Eye (tissue), 1 donor: ENCODE measurements at regions not wholly inside any gene's neighbourhood (a gene's known extent, or its start where the extent isn't known, plus 50 kb on each side); places are given as distances from the start of the nearest gene placed in this dataset.

Experiments used
- DNase-seq: peaks from one replicate; pipeline ENCODE4 v3.0.0-alpha.2; 2015

DNA sequence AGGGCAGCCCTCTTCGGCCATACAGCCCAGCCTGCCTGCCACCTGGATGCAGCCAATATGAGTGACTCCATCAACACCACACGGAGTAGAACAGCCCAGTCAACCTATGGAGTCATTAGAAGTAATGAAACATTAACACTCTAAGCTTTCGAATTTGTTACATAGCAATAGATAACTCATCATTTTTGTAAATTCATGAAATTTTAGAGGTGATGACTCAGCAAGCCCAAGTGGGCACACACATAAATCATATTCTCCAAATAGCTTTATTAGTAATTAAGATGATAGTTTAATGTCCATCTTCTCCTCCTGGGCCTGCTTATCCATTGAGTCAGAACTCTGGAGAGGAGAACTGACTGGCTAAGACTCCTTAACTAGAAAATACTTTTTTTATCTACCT is 335.0 kb upstream of the KCNH8 start:
- no peak for DNase-seq

DNA sequence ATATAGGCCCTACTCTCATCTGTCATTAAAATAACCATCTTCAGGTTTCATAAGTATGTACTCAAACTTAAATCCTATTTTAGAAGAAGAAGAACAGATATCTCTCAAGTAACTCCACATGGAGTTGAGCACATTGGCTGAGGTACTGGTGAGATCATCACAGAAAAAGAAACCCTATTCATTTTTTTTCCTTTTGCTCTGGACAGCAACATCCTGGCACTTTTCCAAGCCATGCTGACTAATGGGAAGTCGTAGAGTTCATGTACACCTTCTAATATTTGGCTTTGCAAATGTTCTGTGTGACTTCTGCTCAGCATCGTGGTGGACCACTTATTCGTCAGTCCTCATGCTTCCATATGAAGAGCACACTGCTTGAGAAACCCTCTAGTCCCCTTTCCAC is 336.0 kb upstream of the KCNH8 start:
- no peak for DNase-seq

DNA sequence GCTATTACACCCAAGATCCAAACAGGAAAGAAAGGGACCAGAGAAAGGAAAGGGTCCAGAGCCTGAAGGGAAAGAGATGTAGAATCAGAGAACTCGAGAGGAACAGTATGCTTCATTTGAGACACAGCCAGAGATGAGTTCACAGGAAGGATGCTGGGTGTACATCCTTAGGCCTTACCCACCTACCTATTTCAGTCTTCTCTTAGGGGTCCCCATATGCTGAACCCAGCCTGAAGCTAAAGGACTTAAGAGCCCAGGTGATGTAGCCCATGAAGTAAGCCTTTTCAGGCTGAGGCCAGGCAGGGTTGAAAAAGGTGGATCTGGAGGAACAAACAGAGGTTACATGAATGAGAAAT is 338.0 kb upstream of the KCNH8 start:
- no peak for DNase-seq

DNA sequence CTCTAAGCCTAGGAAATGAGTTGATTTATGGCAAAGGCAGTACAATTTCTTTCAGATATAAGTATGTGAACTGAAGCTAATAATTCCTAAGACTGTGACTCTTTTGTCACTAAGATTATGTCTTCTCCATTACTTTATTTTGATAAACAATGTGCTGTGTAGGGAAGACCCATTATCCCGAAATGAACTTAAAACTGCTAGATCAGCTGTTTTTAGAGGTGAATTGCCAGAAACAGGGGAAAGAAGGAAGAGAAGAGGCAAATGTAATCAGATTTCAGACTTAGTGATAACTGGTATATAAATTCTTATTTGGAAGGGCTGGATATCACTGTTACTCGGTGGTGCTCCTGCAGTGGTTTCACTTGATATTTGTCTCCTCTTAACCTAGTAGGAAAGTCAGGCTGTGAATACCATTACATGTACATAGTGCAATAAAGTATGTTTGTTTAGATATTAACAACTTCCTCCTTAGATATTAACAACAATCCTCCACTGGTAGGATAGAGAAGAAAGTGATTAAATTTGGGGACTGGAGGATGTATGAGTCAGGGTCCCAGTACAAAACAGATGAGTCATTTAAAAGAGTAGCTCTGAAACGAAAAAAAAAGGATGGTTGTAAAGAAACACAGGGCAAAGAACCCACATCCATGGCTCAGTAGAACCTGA is 338.5 kb upstream of the KCNH8 start:
- no peak for DNase-seq

DNA sequence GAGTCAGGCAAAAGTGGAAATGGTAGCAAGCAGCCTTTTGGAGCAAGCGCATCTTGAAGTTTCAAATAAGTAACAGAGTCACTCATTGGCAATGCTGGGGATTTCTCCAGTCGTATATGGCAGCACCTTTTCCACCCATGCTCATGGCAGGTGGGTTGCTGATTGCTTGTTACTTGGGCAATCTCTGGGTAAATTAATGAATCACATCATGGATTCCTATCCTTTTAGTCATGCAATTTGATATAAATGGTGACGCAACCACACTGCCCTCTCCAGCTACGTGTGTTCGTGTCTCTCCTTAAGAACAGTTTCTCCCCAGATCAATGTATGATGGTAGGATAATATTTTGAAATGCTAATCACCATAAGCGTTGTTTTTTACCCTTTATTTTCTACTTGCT is 339.9 kb upstream of the KCNH8 start:
- DNase-seq: no peak

DNA sequence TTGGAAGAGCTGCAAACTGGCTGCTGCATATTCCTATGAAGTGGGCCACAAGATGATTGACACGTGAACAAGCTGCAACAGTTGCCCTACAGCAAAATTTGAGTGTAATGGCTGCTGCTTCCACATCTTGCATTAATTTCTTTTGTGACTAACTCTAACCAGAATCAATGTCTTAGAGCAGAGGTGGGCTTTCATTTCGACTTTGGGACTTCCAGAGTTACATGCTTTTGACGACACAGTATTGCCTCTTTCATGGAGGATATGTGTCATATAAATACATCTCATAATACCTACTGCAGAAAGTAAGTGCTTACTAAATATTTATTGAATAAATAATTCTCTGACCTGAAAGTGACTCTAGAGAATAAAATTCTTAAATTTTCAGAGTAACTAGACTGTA is 340.7 kb upstream of the KCNH8 start:
- DNase-seq: no peak

DNA sequence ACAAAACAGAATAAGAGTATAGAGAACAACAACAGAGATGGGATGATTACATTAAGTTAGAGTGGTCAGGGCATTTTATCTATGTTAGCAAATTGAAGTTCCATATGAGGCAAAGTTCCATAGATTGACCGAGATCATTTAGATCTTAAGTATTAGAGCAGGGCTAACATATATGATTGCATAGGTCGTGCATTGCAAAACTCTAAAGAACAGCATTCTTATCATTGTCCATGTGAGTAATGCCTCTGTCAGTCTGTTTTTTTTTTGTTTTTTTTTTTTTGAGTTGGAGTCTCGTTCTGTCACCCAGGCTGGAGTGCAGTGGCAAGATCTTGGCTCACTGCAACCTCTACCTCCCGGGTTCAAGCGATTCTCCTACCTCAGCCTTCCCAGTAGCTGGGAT is 341.7 kb upstream of the KCNH8 start:
- DNase-seq: no peak

DNA sequence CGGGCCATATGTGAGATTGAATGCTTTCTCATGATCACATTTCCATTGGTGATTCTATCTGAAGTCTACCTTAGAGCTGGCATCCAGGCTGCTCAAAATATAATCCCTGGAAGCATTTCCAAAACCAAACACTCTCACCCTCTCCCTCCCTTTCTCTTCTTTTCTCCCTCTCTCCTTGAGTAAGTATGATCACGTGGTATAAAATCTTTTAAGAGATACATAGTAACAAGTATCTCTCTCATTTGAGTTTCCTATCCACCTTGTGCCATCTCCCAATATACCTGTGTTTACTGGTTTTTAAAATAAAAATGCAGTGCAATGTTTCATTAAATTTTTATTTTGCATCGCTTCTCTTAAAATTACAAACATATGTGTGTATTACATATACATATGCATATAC is 350.9 kb upstream of the KCNH8 start:
- DNase-seq: no peak

DNA sequence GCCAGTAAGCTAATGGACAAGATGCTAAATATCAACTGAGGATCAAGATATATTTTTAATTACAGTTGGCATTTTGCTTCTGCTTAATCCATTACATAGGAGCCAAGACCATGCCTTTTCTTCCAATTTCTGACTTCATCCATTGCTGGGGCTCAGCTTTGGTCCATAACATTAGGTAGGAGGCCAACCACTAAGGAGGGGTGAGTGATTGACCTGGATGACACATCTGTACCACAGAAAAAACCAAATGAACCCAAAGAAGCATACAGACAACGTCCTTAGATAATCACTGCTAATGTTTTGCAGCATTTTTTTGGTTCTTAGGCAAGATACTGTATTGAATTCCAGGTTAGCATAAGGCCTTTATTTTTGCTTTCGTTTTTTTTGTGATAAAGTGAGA is 353.2 kb upstream of the KCNH8 start:
- DNase-seq: no peak

DNA sequence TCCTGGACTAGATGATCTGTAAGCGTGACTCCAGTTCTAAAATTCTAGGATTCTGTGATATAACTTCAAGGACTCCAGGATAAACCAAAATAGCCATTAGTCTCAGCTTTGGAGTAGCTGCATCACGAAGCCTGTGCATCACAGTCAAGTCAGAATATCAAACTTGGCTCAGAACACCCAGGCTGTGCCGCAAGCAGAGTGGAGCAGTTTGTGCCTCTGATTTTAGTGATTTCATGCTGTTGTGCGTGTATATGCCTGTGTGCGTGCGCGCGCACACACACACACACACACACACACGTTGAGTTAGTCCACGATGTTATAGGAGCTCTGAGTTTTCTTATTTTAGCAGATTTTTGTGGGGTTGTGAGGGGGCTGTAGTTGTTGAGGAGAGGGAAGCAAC is 356.6 kb upstream of the KCNH8 start:
- no peak for DNase-seq

DNA sequence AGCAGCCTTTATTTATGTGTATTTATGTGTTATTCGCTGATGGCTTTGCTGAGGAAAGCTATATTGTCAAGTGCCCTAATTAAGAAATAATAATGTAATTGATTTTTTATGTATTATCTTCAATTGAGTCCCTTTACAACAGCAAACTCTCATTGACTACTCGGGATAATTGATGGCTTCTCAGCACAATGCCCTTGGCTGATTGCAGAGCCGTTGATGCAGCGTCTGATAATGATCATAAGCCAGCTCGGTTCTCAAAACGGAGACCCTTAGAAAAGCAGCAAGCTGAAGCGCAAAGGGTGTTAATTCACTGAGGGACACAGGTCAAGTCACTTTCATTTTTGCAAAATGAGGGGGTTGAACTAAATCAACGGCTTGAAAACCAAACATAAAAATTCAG is 357.1 kb upstream of the KCNH8 start:
- DNase-seq: peak; percentile 10

DNA sequence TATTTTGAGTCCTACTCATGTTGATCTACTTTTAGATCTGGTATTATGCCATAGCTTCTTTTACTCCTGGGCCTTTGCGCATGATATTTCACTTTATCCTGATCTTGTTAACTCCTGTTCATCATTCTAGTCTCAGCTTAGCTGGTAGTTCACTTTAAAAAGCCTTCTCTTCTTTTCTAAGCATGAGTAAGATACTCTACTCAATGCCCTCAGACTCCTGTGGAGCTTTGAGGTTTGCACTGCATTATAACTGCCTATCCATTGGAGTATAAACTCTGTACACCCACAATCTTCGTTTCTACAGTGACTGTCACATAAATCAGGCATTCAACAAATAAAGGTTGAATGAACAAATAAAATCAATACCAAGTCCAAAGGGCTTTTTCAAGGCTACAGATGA is 357.9 kb upstream of the KCNH8 start:
- peak; percentile 20 for DNase-seq

DNA sequence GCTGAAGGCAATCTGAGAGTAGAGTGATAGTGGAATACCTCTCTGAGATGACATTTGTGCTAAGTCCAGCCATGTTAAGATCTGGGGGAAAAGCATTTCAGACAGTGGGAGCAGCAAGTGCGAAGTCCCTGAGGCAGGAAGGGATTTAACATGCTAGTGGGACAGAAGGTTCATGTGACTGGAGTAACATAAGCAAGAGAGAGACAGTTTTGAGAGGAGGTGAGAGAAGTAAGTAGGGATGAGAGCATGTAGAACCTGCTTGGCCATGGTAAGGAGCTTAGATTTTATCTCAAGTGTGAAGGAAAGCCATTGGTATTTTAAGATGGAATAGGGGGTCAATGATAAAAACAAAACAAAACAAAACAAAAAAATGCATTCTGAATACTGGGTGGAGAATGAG is 358.6 kb upstream of the KCNH8 start:
- no peak for DNase-seq

DNA sequence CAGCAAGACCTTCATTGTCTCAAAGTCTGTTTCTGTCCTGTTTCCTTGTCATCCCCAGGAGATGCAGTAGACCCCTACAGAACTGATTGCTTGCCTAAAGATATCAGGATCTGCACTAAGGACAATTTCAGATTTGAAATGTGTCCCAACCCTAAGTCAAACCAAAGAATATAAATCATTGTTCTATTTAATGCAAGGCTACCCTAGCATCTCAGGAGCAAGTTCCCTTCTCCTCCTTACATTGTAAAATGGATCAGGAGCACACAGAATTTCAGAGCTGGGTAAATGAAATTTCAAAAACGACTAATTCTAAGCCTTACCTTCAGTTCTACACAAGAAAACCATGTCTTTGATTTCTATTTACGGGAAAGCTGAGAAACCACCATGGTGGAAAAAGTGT is 360.9 kb upstream of the KCNH8 start:
- peak; percentile 20 for DNase-seq

DNA sequence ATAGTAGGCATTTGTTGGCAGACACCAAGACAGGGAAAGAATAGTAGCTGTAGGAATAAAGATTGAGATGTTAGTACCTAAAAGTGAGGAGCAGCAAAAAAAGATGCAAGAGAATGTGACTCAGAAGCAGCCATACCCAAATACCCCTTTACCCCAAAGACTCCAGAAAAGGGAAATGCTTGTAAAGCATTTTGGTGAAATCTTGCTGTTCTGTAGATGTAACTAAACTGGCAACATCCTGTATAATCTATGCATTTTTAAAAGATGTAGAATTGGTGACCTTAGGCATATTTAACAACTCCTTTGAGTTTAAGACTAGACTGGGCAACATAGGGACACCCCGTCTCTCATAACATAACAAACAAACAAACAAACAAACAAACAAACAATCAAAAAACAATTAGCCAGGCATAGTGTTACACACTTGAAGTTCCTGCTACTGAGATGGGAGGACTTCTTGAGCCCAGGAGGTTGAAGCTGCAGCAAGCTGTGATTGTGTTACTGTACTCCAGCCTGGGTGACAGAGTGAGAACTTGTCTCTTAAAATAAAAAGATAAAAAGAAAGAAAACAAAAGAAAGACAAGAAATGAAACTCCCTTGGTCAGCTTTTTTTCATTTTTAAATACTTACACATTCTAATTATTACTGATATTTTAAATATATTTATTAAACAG is 361.5 kb upstream of the KCNH8 start:
- DNase-seq: no peak

DNA sequence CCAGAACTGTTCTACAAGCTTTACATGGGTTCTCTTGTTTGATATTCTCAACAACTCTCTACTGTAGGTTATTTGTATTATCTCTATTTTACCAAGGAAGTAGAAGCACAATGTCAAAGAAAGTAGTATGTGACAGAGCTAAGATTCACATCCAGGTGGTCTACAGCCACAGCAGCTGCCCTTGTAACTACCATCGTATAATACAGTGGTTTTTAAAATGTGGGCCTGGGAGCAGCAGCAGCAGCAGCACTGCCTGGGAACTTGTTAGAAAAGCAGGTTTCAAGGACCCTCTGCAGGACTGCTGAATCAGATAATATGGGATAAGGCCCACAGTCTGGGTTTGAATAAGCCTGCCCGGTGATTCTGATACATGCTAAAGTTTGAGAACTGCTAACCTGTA is 357.1 kb upstream of the SATB1 start:
- DNase-seq: no peak

DNA sequence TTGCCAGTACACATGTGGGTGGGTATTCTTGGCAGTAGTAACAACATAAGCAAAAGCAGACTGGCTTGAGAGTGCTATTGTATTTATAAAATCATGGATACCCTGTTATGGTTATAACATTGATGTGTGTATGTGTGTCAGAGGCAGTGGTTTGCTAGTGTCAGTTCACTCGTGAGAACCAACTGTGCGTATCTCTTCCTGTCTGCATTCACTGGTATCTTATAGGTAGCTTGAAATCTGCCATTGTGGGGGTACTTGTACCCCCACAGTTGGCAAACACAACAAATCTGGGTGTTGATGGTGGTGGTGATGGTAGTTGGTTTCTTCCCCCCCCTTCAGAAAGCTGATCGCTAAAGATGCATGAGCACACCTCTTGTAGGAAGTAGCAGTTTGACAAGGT is 355.8 kb upstream of the SATB1 start:
- no peak for DNase-seq

DNA sequence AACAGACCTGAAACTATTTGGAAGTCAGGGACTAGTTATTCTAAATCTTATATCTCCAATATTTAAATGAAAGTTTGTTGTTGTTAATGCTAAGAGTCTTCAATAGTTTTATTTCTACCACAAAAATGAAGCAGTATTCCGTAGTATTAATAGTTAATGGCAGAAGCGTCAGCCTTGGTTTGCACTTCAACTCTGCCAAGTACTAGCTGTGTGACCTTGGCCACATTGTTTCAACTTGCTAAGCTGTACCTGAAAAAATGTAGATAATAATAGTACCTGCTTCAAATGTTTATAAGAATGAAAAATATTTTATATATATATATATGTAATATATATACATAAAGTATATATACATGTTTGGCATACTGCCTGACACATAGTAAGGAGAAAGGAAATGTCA is 354.6 kb upstream of the SATB1 start:
- DNase-seq: no peak

DNA sequence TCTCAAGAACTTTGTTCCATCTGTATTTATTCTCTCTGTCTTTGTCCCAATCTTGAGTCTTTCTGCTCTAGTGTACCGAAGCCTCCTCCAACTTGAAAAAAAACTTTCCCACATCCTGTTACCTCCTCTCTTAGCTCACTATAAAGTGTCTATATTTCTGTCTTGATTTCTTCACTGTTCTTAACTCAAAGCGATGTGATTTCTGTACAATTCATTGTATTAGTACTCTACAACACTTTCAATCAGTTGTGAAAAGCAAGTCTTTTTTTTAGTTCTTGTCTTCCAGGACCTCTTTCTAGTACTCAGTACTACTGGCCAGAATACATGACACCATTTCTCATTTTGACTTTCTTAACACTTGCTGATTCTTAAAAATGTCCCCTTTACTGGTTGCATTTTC is 353.5 kb upstream of the SATB1 start:
- no peak for DNase-seq

DNA sequence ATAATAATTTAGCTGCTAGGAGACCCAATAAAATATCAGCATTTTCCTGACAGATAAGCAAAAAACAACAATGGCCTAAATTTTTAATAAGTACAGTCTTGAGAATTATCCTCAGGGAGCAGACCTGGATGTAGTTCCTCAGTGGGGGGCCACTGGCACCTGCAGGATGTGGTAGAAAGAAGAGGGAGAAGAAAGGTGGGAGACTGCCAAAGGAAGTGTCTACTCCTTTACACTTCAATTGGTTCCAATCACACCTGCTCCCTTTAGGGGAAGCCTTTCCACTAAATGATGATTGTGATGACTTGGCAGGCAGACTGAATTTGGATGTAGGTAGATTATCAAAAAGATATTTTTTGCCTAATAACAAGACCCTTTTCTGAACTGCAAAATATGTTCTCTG is 353.0 kb upstream of the SATB1 start:
- DNase-seq: no peak

DNA sequence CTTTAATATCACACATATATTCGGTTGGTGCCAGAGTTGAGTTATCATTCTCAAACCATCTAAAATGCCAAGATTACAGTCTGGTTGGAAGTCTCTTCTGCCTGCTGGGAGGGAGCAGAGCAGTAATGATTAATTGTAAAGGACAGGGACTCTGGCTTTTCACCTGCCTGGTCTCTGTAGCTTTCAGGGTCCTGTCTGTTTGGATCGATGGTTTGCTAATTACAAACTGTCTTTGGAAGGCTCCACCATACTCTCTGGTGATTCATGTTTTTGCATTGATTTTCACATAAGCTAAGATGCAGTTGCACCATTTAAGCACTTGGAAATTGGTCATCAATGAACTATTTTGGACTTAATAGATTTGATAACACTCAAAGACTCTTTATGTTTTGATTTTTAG is 350.4 kb upstream of the SATB1 start:
- no peak for DNase-seq

DNA sequence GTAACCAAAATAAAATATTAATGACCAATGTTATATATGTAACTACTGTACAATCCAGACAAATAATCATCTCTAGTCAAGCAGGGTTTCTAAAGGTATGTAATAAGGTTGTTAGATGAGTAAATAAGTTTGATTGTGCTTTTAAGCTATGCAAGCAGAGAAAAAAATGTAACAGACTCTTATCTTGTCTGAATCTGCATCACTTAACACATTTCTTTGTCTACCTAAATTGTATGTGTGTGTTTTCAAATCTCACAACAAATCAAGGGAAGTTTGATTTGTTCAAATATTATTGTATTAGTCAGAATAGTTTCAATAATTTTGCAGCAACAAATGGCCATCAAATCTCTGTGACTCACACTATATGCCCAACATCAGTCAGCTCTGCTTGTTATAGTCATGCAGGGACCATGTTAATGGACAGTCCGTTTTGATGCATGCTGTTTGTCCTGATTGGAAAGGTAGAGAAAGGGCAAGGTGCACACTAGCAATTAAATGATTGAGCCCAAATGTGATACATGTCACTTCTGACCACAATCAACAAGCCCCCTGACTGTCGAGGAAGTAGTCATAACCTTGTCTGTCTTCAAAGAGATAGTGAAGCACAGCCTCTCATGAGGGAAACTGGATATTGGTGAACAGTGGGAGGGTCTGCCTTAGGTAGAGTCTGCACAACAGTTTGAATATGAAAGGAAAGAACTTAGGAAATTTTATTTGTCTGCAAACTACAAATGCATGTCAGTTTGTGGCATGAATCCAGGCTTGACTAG is 349.4 kb upstream of the SATB1 start:
- DNase-seq: no peak

DNA sequence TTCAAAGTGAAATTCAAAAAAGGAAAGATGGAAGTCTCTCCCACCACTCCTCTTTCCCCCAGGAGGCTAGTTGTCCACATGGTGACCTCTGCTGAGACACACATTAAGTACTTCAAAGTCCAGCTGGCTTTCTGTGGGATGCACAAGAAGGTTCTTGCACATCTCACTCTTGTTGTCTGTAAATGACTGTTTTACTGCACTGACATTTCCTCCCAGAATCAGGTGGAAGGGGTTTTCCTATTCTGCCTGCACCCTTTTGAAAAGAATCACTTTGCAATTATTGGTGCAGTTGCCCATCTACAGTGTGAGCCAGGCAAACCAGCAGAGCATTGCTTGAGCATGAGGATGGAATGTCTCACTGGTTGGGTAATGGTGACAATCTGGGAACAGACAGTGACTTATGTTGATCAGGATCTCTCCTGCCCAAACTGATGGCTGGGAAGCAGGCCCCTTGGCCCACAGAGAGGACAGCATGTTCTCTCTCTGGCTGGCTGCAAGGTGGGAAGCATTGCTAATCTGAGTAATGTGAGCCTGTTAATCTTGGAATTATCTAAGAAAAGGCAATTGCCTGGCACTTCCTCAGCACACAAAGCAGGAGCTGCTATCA is 347.7 kb upstream of the SATB1 start:
- DNase-seq: no peak

DNA sequence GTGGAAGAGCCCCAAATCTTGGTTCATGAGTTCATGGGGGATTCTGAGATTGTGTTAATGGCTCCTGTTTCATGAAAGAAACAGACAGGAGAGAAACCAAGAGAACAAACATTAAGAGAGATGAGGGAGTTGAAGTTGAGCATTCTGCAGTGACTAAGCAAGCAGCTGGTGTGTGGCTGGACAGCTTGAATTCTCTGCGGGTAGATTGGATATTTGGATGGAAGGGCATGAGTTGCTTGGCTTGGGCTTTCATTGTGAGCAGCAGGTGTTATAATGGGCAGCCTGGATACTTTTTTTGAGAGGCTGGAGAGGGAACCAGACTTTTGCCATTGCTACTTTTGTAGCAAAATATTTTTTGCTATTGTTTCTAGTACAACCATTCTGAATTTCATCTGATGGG is 346.8 kb upstream of the SATB1 start:
- DNase-seq: no peak
